CD4-positive, alpha-beta memory T cell (primary cell): ENCODE measurements at regions not wholly inside any gene's neighbourhood (a gene's known extent, or its start where the extent isn't known, plus 50 kb on each side); places are given as distances from the start of the nearest gene placed in this dataset.

Source experiments
- CTCF ChIA-PET: fragments of 350-600 bp; sonication (Branson Sonifier 250); formaldehyde crosslinking; loops from one replicate; lab custom pipeline; 2021; ENCODE audit warnings: inconsistent platforms; ENCODE audit not compliant: partially characterized antibody; lab: Charles Lee
- POLR2A ChIA-PET: fragments of 350-600 bp; sonication (Branson Sonifier 250); formaldehyde crosslinking; loops from one replicate; lab custom pipeline; 2021; ENCODE audit not compliant: partially characterized antibody; lab: Charles Lee
- DNase-seq, 5 donors: peaks; one replicate each; pipeline versions ENCODE4 v3.0.0 to v3.0.0-alpha.2; 2020 to 2022; ENCODE audit warnings: mixed read lengths in 1 of 5
- H3K27ac ChIP-seq: one replicate; pipeline ENCODE4 v1.7.0; 2013; ENCODE audit warnings: low read depth, low read length
- H3K27me3 ChIP-seq: 2 replicates; pipeline ENCODE4 v1.7.0; 2013; ENCODE audit warnings: mild to moderate bottlenecking, low read length, moderate library complexity; ENCODE audit not compliant: insufficient read depth
- H3K36me3 ChIP-seq: 2 replicates; pipeline ENCODE4 v1.7.0; 2013; ENCODE audit warnings: mild to moderate bottlenecking, low read length, moderate library complexity; ENCODE audit not compliant: insufficient read depth
- H3K4me1 ChIP-seq: 2 replicates; pipeline ENCODE4 v1.7.0; 2013; ENCODE audit warnings: mild to moderate bottlenecking, low read length, moderate library complexity; ENCODE audit not compliant: insufficient read depth
- H3K4me3 ChIP-seq, 2 donors: one replicate each; pipeline ENCODE4 v1.7.0; 2013; ENCODE audit warnings: low read length in 2 of 2, mild to moderate bottlenecking in 1 of 2
- H3K9me3 ChIP-seq, 2 donors: one replicate each; pipeline ENCODE4 v1.7.0; 2013; ENCODE audit warnings: low read length in 2 of 2, control low read depth in 1 of 2; ENCODE audit not compliant: control insufficient read depth in 1 of 2
- H3K27ac Mint-ChIP-seq, 7 donors: one replicate each; pipeline ENCODE4 v1.8.0; 2020 to 2021; ENCODE audit warnings: mixed read lengths in 7 of 7, mild to moderate bottlenecking in 6 of 7, inconsistent platforms in 3 of 7, moderate library complexity in 3 of 7
- H3K27me3 Mint-ChIP-seq, 2 donors: one replicate each; pipeline ENCODE4 v1.8.0; 2020 to 2021; ENCODE audit warnings: mixed read lengths in 2 of 2
- H3K36me3 Mint-ChIP-seq, 2 donors: one replicate each; pipeline ENCODE4 v1.8.0; 2020 to 2021; ENCODE audit warnings: mixed read lengths in 2 of 2, inconsistent platforms in 1 of 2, mild to moderate bottlenecking in 1 of 2
- H3K4me1 Mint-ChIP-seq, 4 donors: one replicate each; pipeline ENCODE4 v1.8.0; 2020 to 2021; ENCODE audit warnings: mixed read lengths in 4 of 4, mild to moderate bottlenecking in 1 of 4
- H3K4me3 Mint-ChIP-seq, 8 donors: one replicate each; pipeline ENCODE4 v1.8.0; 2020 to 2021; ENCODE audit warnings: mixed read lengths in 8 of 8, mild to moderate bottlenecking in 7 of 8, moderate library complexity in 6 of 8, inconsistent platforms in 3 of 8
- H3K9me3 Mint-ChIP-seq, 8 donors: one replicate each; pipeline ENCODE4 v1.8.0; 2020 to 2021; ENCODE audit warnings: mixed read lengths in 8 of 8, mild to moderate bottlenecking in 5 of 8, inconsistent platforms in 3 of 8, moderate library complexity in 1 of 8
- intact Hi-C: fragments of 100-400 bp; cut with micrococcal nuclease; formaldehyde crosslinking; loops from one replicate; pipeline ENCODE4 v1.15.1; 2023

- no peaks in the 10 kb centered on the region for H3K4me1 Mint-ChIP-seq
- H3K27ac Mint-ChIP-seq = no peak overlapping the region
- no peaks in the 10 kb centered on the region for H3K4me1 ChIP-seq
- H3K4me3 Mint-ChIP-seq = no peak overlapping the region
- no peaks in the 10 kb centered on the region for H3K36me3 Mint-ChIP-seq
- no peaks in the 10 kb centered on the region for H3K27me3 ChIP-seq
- DNase-seq = no peak
- H3K4me3 ChIP-seq = no peak overlapping the region
- no peak overlapping the region for H3K27ac ChIP-seq
- no peaks in the 10 kb centered on the region for H3K36me3 ChIP-seq
- peaks cover 0 to 1% (median 0%) of the 10 kb centered on the region in 8 donors for H3K9me3 Mint-ChIP-seq
- CTCF ChIA-PET = no interaction called here
- H3K27me3 Mint-ChIP-seq = no peaks in the 10 kb centered on the region
- H3K9me3 ChIP-seq = no peaks in the 10 kb centered on the region
- POLR2A ChIA-PET = no interaction called here
- intact Hi-C loops = no loop called here
Observed at GRCh38 chr14:53386362-53386761, 233.2 kb upstream of the DDHD1 start.

GRCh38 chr14:53384536-53384935 lies 231.4 kb upstream of the DDHD1 start:
- H3K36me3 Mint-ChIP-seq = no peaks in the 10 kb centered on the region
- no peak overlapping the region for H3K4me3 Mint-ChIP-seq
- no peaks in the 10 kb centered on the region for H3K9me3 ChIP-seq
- no peaks in the 10 kb centered on the region for H3K27me3 ChIP-seq
- no peaks in the 10 kb centered on the region for H3K27me3 Mint-ChIP-seq
- H3K4me1 ChIP-seq = no peaks in the 10 kb centered on the region
- CTCF ChIA-PET = no interaction called here
- H3K27ac Mint-ChIP-seq = no peak overlapping the region
- no peaks in the 10 kb centered on the region for H3K36me3 ChIP-seq
- H3K4me3 ChIP-seq = no peak overlapping the region
- H3K4me1 Mint-ChIP-seq = no peaks in the 10 kb centered on the region
- POLR2A ChIA-PET = no interaction called here
- H3K9me3 Mint-ChIP-seq = no peaks in the 10 kb centered on the region
- no peak overlapping the region for H3K27ac ChIP-seq
- DNase-seq = no peak
- intact Hi-C loops = no loop called here

DNA sequence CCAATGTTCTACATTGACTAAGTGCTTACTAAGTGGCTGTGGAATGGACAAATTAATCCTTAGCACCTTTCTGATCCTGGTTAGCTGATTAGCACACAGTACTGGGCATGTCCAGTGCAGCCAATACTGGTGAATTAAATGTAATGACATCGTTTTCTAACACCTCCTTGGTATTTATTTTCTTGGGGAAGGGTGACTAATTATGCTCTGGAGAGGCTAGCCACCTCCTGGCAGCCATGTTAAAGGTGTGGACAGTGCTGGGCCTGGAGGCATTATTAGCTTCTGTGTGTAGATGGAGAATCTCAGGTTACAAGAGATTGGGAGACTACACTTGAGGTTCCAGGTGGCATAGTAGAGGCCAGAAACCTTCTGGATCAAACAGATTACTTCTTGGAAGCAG lies 230.9 kb upstream of the DDHD1 start:
- H3K9me3 ChIP-seq = no peaks in the 10 kb centered on the region
- Mint-ChIP-seq H3K36me3 (no peaks in the 10 kb centered on the region), H3K9me3 (no peaks in the 10 kb centered on the region), H3K4me3 (no peak overlapping the region), H3K27me3 (no peaks in the 10 kb centered on the region), H3K27ac (no peak overlapping the region), H3K4me1 (no peaks in the 10 kb centered on the region)
- H3K36me3 ChIP-seq = no peaks in the 10 kb centered on the region
- no peak overlapping the region for H3K27ac ChIP-seq
- no peak for DNase-seq
- no peaks in the 10 kb centered on the region for H3K4me1 ChIP-seq
- intact Hi-C loops = no loop called here
- CTCF ChIA-PET = no interaction called here
- H3K4me3 ChIP-seq = no peak overlapping the region
- no peaks in the 10 kb centered on the region for H3K27me3 ChIP-seq
- POLR2A ChIA-PET = no interaction called here

DNA sequence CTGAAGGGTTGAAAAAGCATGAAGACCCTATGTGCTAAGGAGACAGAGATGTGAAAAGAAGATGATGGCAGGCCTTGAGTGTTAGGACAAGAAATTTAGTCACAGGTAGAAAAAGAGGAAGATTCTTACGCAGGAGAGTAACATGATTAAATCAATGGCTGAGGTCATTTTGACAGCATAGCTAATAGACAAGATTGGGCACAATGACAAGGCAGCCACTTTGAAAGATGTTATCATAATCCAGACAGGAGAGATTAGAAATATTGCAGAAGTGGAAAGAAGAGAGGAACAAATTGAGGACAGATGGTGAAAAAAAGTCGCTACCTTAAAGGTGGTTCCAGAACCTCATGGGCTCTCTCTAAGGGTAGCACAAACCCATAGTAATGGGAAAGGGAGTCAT lies 228.8 kb upstream of the DDHD1 start:
- no peaks in the 10 kb centered on the region for H3K36me3 Mint-ChIP-seq
- H3K36me3 ChIP-seq = no peaks in the 10 kb centered on the region
- CTCF ChIA-PET = no interaction called here
- no peaks in the 10 kb centered on the region for H3K9me3 Mint-ChIP-seq
- no peak overlapping the region for H3K4me3 Mint-ChIP-seq
- intact Hi-C loops = no loop called here
- H3K4me3 ChIP-seq = no peak overlapping the region
- H3K27ac ChIP-seq = no peak overlapping the region
- no peaks in the 10 kb centered on the region for H3K27me3 Mint-ChIP-seq
- no peaks in the 10 kb centered on the region for H3K4me1 ChIP-seq
- H3K9me3 ChIP-seq = no peaks in the 10 kb centered on the region
- no peaks in the 10 kb centered on the region for H3K4me1 Mint-ChIP-seq
- POLR2A ChIA-PET = no interaction called here
- no peak overlapping the region for H3K27ac Mint-ChIP-seq
- no peaks in the 10 kb centered on the region for H3K27me3 ChIP-seq
- DNase-seq = no peak

DNA sequence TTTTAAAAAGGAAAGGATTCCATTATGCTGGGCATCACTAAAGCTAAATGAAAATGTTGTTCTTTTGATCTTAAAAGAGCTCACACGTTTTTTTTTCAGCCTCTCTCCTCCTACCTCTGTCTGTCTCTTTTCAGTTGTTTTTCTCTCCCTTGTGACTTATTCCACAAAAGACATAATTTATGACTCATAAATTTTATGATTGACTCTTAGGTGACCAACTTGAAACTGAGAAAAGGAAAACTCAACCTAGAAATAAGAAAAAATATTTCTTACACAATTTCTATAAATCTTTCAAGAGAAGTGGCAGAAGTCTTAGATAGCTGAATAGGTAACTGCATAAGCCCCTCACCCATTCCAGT lies 227.7 kb upstream of the DDHD1 start:
- Mint-ChIP-seq H3K4me1 (no peaks in the 10 kb centered on the region), H3K36me3 (no peaks in the 10 kb centered on the region), H3K4me3 (no peak overlapping the region), H3K27me3 (no peaks in the 10 kb centered on the region), H3K9me3 (no peaks in the 10 kb centered on the region), H3K27ac (no peak overlapping the region)
- H3K4me3 ChIP-seq = no peak overlapping the region
- H3K27me3 ChIP-seq = no peaks in the 10 kb centered on the region
- DNase-seq = no peak
- no peak overlapping the region for H3K27ac ChIP-seq
- intact Hi-C loops = no loop called here
- POLR2A ChIA-PET = no interaction called here
- H3K9me3 ChIP-seq = no peaks in the 10 kb centered on the region
- H3K36me3 ChIP-seq = no peaks in the 10 kb centered on the region
- CTCF ChIA-PET = no interaction called here
- no peaks in the 10 kb centered on the region for H3K4me1 ChIP-seq

DNA sequence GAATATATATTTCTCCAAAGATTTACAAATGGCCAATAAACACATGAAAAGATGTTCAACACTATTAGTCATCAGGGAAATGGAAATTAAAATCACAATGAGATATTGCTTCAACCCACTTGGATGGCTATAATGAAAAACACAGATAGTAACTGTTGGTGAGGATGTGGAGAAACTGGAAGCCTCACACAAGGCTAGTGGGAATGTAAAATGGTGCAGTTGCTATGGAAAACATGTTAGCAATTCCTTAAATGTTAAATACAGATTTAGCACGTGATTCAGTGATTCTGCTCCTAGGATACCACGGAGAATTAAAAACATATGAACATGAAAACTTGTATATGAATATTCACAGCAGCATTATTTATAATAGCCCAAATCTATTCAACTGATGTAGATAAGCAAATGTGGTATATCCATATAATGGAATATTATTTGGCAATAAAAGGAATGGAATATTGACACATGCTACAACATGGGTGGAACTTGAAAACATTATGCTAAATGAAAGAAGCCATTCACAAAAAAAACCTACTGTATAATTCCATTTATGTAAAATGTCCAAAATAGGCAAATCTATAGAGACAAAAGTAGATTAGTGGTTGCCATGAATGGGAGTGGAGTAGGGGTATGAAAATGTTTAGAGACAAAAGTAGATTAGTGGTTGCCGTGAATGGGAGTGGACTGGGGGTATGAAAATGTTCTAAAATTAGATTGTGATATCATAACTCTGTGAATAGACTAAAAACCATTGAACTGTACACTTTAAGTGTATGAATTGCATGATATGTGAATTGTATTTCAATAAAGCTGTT lies 227.1 kb upstream of the DDHD1 start:
- no peaks in the 10 kb centered on the region for H3K4me1 Mint-ChIP-seq
- no peak overlapping the region for H3K27ac Mint-ChIP-seq
- Histone ChIP-seq H3K27ac (no peak overlapping the region), H3K36me3 (no peaks in the 10 kb centered on the region), H3K4me3 (no peak overlapping the region), H3K9me3 (no peaks in the 10 kb centered on the region), H3K27me3 (no peaks in the 10 kb centered on the region), H3K4me1 (no peaks in the 10 kb centered on the region)
- no peak overlapping the region for H3K4me3 Mint-ChIP-seq
- H3K36me3 Mint-ChIP-seq = no peaks in the 10 kb centered on the region
- no peak for DNase-seq
- ChIA-PET CTCF (no interaction called here), POLR2A (no interaction called here)
- intact Hi-C loops = no loop called here
- no peaks in the 10 kb centered on the region for H3K27me3 Mint-ChIP-seq
- no peaks in the 10 kb centered on the region for H3K9me3 Mint-ChIP-seq

GRCh38 chr14:53378142-53378541 lies 225.0 kb upstream of the DDHD1 start:
- Histone ChIP-seq H3K4me3 (no peak overlapping the region), H3K4me1 (no peaks in the 10 kb centered on the region), H3K27me3 (no peaks in the 10 kb centered on the region), H3K9me3 (no peaks in the 10 kb centered on the region), H3K36me3 (no peaks in the 10 kb centered on the region), H3K27ac (no peak overlapping the region)
- no peaks in the 10 kb centered on the region for H3K4me1 Mint-ChIP-seq
- CTCF ChIA-PET = no interaction called here
- H3K27ac Mint-ChIP-seq = no peak overlapping the region
- POLR2A ChIA-PET = no interaction called here
- no peaks in the 10 kb centered on the region for H3K36me3 Mint-ChIP-seq
- H3K4me3 Mint-ChIP-seq = no peak overlapping the region
- H3K9me3 Mint-ChIP-seq = no peaks in the 10 kb centered on the region
- no peak for DNase-seq
- H3K27me3 Mint-ChIP-seq = no peaks in the 10 kb centered on the region
- intact Hi-C loops = no loop called here

- Mint-ChIP-seq H3K27me3 (no peaks in the 10 kb centered on the region), H3K36me3 (no peaks in the 10 kb centered on the region), H3K4me3 (no peak overlapping the region), H3K4me1 (no peaks in the 10 kb centered on the region), H3K9me3 (peaks cover 0 to 3% (median 0%) of the 10 kb centered on the region in 8 donors), H3K27ac (no peak overlapping the region)
- Histone ChIP-seq H3K4me3 (no peak overlapping the region), H3K9me3 (no peaks in the 10 kb centered on the region), H3K27me3 (no peaks in the 10 kb centered on the region), H3K27ac (no peak overlapping the region), H3K36me3 (no peaks in the 10 kb centered on the region), H3K4me1 (no peaks in the 10 kb centered on the region)
- intact Hi-C loops = no loop called here
- CTCF ChIA-PET = no interaction called here
- POLR2A ChIA-PET = no interaction called here
- DNase-seq = no peak
Observed at GRCh38 chr14:53376064-53376463, 222.9 kb upstream of the DDHD1 start.
